GM12878 (cell line): ENCODE measurements at regions not wholly inside any gene's neighbourhood (a gene's known extent, or its start where the extent isn't known, plus 50 kb on each side); places are given as distances from the start of the nearest gene placed in this dataset.

Experiments
- ATAC-seq: fragments of 200-7000 bp; cut with Tn5 transposase; 3 replicates; pipeline ENCODE4 v1.9.1; 2020; ENCODE audit warnings: mild to moderate bottlenecking, moderate library complexity
- BruUV-seq: library from RNA; stranded (reverse); fragments of 400-500 nt; replicated peaks from 2 replicates; lab custom pipeline; 2021; lab: Mats Ljungman, UMichigan
- CTCF ChIA-PET: fragments of 300-600 bp; sonication (Branson Sonifier 250); formaldehyde crosslinking; extraction: SDS; loops from one replicate; lab custom pipeline; 2021; ENCODE audit warnings: inconsistent platforms; lab: Yijun Ruan, JAX
- POLR2A ChIA-PET: fragments of 350-600 bp; formaldehyde crosslinking; extraction: SDS; loops from one replicate; lab custom pipeline; 2021; ENCODE audit warnings: inconsistent platforms; lab: Charles Lee
- RAD21 ChIA-PET: fragments of 300-600 bp; sonication (Branson Sonifier 250); formaldehyde crosslinking; loops from one replicate; lab custom pipeline; 2023; ENCODE audit warnings: antibody characterized with exemption; ENCODE audit not compliant: unreplicated experiment; lab: Charles Lee
- SMC1A ChIA-PET: fragments of 300-600 bp; sonication (Branson Sonifier 250); formaldehyde crosslinking; loops from one replicate; lab custom pipeline; 2023; ENCODE audit not compliant: unreplicated experiment, uncharacterized antibody; lab: Charles Lee
- DNase-seq: peaks from one replicate; pipeline ENCODE4 v3.0.0-alpha.2; 2011; ENCODE audit warnings: low read depth, low spot score
- FAIRE-seq: peaks from 3 replicates; lab custom pipeline; 2011; peaks lifted over from hg19 to GRCh38; lab: Jason Lieb, UNC
- H2AFZ ChIP-seq: 2 replicates; pipeline ENCODE4 v1.6.0; 2011; ENCODE audit warnings: low read depth, low read length, control low read depth; ENCODE audit not compliant: control insufficient read depth
- H3K27ac ChIP-seq: 2 replicates; pipeline ENCODE4 v1.5.1; 2011; ENCODE audit warnings: control low read depth; ENCODE audit not compliant: control insufficient read depth, insufficient read depth
- H3K27me3 ChIP-seq, 2 experiments: replicated peaks in 1 of 2; 2 replicates each; pipeline versions ENCODE4 v1.6.0 to v1.6.1; 2011; ENCODE audit warnings: low read length in 1 of 2; ENCODE audit not compliant: control insufficient read depth in 2 of 2, insufficient read depth in 2 of 2
- H3K36me3 ChIP-seq, 2 experiments: 2 replicates each; pipeline ENCODE4 v1.5.1; 2011; ENCODE audit warnings: low read length in 1 of 2; ENCODE audit not compliant: control insufficient read depth in 2 of 2, insufficient read depth in 2 of 2
- H3K4me1 ChIP-seq: 2 replicates; pipeline ENCODE4 v1.6.1; 2011; ENCODE audit warnings: mild to moderate bottlenecking, low read length, moderate library complexity, mixed read lengths; ENCODE audit not compliant: control insufficient read depth, insufficient read depth
- H3K4me2 ChIP-seq: 2 replicates; pipeline ENCODE4 v1.6.0; 2011; ENCODE audit warnings: control low read depth; ENCODE audit not compliant: control insufficient read depth, insufficient read depth
- H3K4me3 ChIP-seq: fragments of 200-600 bp; sonication (generic); 2 replicates; pipeline ENCODE4 v1.5.1; 2016
- H3K79me2 ChIP-seq: 2 replicates; pipeline ENCODE4 v1.6.0; 2011; ENCODE audit warnings: low read length; ENCODE audit not compliant: control insufficient read depth, insufficient read depth
- H3K9ac ChIP-seq: 2 replicates; pipeline ENCODE4 v1.8.0; 2011; ENCODE audit warnings: low read length, control low read depth, mixed read lengths; ENCODE audit not compliant: control insufficient read depth, insufficient read depth
- H3K9me3 ChIP-seq: replicated peaks from 3 replicates; pipeline ENCODE4 v1.5.1; 2011; ENCODE audit warnings: mild to moderate bottlenecking, low read length; ENCODE audit not compliant: control insufficient read depth, insufficient read depth
- H4K20me1 ChIP-seq: 2 replicates; pipeline ENCODE4 v1.6.0; 2011; ENCODE audit not compliant: control insufficient read depth, insufficient read depth
- CBFB ChIP-seq: IDR thresholded peaks from 2 replicates; pipeline ENCODE4 v1.6.1; 2016; ENCODE audit warnings: antibody characterized with exemption, low read depth
- NFYB ChIP-seq: IDR thresholded peaks from 2 replicates; pipeline ENCODE4 v1.6.1; 2011; ENCODE audit warnings: low read depth, mild to moderate bottlenecking, low read length, improper control_type of control experiment, moderate library complexity; ENCODE audit not compliant: insufficient read depth
- NR2C1 ChIP-seq: fragments of 450-650 bp; IDR thresholded peaks from 2 replicates; pipeline ENCODE4 v1.6.1; 2017; ENCODE audit warnings: antibody characterized with exemption, mild to moderate bottlenecking, moderate library complexity
- RAD21 ChIP-seq: IDR thresholded peaks from 2 replicates; pipeline ENCODE4 v1.6.1; 2011; ENCODE audit warnings: mild to moderate bottlenecking, low read depth, low read length, moderate library complexity; ENCODE audit not compliant: insufficient read depth
- SMAD1 ChIP-seq: fragments of 450-650 bp; IDR thresholded peaks from 2 replicates; pipeline ENCODE4 v1.6.1; 2018; ENCODE audit warnings: mild to moderate bottlenecking, low read depth; ENCODE audit not compliant: partially characterized antibody
- SMC3 ChIP-seq: IDR thresholded peaks from 2 replicates; pipeline ENCODE4 v1.6.1; 2011; ENCODE audit warnings: low read length, improper control_type of control experiment, borderline replicate concordance
- STAT3 ChIP-seq: IDR thresholded peaks from 2 replicates; pipeline ENCODE4 v1.6.1; 2011; ENCODE audit warnings: low read depth, low read length, improper control_type of control experiment
- WRNIP1 ChIP-seq: IDR thresholded peaks from 2 replicates; pipeline ENCODE4 v1.6.1; 2011; ENCODE audit warnings: low read depth, low read length, improper control_type of control experiment, borderline replicate concordance
- ZNF24 ChIP-seq: fragments of 450-650 bp; IDR thresholded peaks from 2 replicates; pipeline ENCODE4 v1.6.1; 2017; ENCODE audit warnings: antibody characterized with exemption, mild to moderate bottlenecking
- WGBS: methylation state at CpG from one replicate; pipeline ENCODE4 v1.1.6; 2016; ENCODE audit warnings: low lambda C conversion rate; ENCODE audit not compliant: insufficient replicate concordance, insufficient coverage; ENCODE audit errors: missing lambda C conversion rate; 5-methylcytosine and 5-hydroxymethylcytosine counted together
- in situ Hi-C: fragments of 300-500 bp; cut with MboI; formaldehyde crosslinking; loops from 9 replicates; pipeline ENCODE4 v1.14.3; 2018; ENCODE audit warnings: mixed read lengths
- intact Hi-C: fragments of 100-400 bp; cut with micrococcal nuclease; formaldehyde crosslinking; loops from one replicate; pipeline ENCODE4 v1.14.2; 2022; ENCODE audit not compliant: unreplicated experiment
- TF ChIP-seq, protein P1 (sequence below): IDR thresholded peaks from 2 replicates; pipeline ENCODE4 v1.6.1; 2012; ENCODE audit warnings: low read length, inconsistent platforms
- TF ChIP-seq, protein P2 (sequence below): fragments of 450-650 bp; IDR thresholded peaks from 2 replicates; pipeline ENCODE4 v1.6.1; 2017; ENCODE audit warnings: low read depth, mild to moderate bottlenecking, moderate library complexity

DNA sequence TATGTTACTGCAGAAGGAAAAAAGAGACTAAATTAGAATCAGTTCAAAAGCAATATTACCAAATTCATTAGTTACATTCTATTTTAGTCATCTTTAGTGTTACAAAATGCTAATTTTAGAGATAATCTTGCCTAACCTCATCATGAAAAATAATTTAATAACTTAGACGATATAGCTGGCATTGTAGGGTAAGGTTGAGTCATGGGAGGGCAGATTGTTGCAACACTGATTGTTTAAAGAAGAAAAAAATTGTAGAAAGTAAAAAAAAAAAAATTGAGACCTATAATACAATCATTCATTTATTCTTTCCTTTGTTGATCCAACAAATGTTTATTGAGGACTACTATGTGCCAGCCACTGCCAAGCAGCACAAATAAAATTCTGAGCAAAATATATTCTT, 330.9 kb downstream of the GBA3 start:
- DNase-seq, result no peak
- H3K36me3 ChIP-seq, result no peaks in the 10 kb centered on the region
- in situ Hi-C loops, result no loop called here
- no peaks in the 10 kb centered on the region for H3K79me2 ChIP-seq
- H3K4me2 ChIP-seq, result no peak overlapping the region
- BruUV-seq, result no TSS peak
- H3K27me3 ChIP-seq, result no peaks in the 10 kb centered on the region
- ChIA-PET CTCF (no interaction called here), RAD21 (no interaction called here)
- no peaks in the 10 kb centered on the region for H3K9me3 ChIP-seq
- H3K4me1 ChIP-seq, result no peaks in the 10 kb centered on the region
- WGBS, result 0% methylated on average over 1 of the region's 1 CpG
- TF ChIP-seq SMAD1 (no peak), WRNIP1 (no peak), ZNF24 (no peak), SMC3 (no peak), NR2C1 (no peak), CBFB (no peak), STAT3 (no peak), RAD21 (no peak), NFYB (no peak)
- TF ChIP-seq, protein P1, sequence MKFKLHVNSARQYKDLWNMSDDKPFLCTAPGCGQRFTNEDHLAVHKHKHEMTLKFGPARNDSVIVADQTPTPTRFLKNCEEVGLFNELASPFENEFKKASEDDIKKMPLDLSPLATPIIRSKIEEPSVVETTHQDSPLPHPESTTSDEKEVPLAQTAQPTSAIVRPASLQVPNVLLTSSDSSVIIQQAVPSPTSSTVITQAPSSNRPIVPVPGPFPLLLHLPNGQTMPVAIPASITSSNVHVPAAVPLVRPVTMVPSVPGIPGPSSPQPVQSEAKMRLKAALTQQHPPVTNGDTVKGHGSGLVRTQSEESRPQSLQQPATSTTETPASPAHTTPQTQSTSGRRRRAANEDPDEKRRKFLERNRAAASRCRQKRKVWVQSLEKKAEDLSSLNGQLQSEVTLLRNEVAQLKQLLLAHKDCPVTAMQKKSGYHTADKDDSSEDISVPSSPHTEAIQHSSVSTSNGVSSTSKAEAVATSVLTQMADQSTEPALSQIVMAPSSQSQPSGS, result no peak
- TF ChIP-seq, protein P2, sequence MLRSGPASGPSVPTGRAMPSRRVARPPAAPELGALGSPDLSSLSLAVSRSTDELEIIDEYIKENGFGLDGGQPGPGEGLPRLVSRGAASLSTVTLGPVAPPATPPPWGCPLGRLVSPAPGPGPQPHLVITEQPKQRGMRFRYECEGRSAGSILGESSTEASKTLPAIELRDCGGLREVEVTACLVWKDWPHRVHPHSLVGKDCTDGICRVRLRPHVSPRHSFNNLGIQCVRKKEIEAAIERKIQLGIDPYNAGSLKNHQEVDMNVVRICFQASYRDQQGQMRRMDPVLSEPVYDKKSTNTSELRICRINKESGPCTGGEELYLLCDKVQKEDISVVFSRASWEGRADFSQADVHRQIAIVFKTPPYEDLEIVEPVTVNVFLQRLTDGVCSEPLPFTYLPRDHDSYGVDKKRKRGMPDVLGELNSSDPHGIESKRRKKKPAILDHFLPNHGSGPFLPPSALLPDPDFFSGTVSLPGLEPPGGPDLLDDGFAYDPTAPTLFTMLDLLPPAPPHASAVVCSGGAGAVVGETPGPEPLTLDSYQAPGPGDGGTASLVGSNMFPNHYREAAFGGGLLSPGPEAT, result no peak
- TF ChIP-seq, all 136 proteins: peak for 0
- ChIA-PET SMC1A (interaction anchor here (0.6 kb wide), 1 partner anchor 416 kb away, joined by 3 read pairs; no protein-coding TSS in a partner anchor), POLR2A (no interaction called here)
- FAIRE-seq (no peak), ATAC-seq (no peak)
- no peak overlapping the region for H3K9ac ChIP-seq
- H2AFZ ChIP-seq, result no peak overlapping the region
- H3K27ac ChIP-seq, result no peak overlapping the region
- no peaks in the 10 kb centered on the region for H4K20me1 ChIP-seq
- intact Hi-C loops, result no loop called here
- no peak overlapping the region for H3K4me3 ChIP-seq
